Breast epithelium (tissue), 3 donors: ENCODE measurements at regions not wholly inside any gene's neighbourhood (a gene's known extent, or its start where the extent isn't known, plus 50 kb on each side); places are given as distances from the start of the nearest gene placed in this dataset.

ENCODE experiments used
- CTCF ChIP-seq, 3 donors: fragments of 450-650 bp; IDR thresholded peaks; one replicate each; pipeline ENCODE4 v1.5.1; 2016 to 2017; ENCODE audit warnings: antibody characterized with exemption in 3 of 3, mild to moderate bottlenecking in 3 of 3, moderate library complexity in 3 of 3
- POLR2A ChIP-seq: fragments of 450-650 bp; IDR thresholded peaks from one replicate; pipeline ENCODE4 v1.6.1; 2016; ENCODE audit warnings: antibody characterized with exemption, mild to moderate bottlenecking, moderate library complexity
- POLR2AphosphoS5 ChIP-seq, 3 donors: sonication (generic); formaldehyde crosslinking; IDR thresholded peaks; one replicate each; pipeline ENCODE4 v1.6.1; 2017; ENCODE audit warnings: antibody characterized with exemption in 3 of 3

GRCh38 chr13:68264692-68265091, 1034.6 kb upstream of the PCDH9 start:
- TF ChIP-seq CTCF (IDR thresholded peaks at IDR 0.05) (no peak), POLR2AphosphoS5 (IDR thresholded peaks at IDR 0.05) (no peak), POLR2A (no peak)
